ENCODE measurements at regions not wholly inside any gene's neighbourhood (a gene's known extent, or its start where the extent isn't known, plus 50 kb on each side); places are given as distances from the start of the nearest gene placed in this dataset.

DNA sequence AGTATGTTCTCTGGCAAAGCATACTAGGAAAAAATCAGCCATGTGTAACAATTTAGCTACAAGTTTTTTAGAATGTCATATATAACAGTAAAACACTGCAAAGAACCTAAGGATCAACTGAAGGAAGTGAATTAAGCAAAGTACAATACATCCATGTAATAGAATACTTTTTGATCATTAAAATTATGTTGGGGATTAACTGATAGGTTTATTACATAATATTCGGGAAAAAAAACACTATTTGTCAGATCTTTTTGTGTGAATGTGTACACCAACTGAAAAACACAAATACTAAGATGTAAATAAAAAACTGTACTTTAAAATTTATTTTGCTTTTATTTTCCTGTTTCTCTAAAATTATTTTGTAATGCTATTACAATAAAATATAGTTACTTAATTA is 185.5 kb upstream of the DYNLRB2 start:
- H4K20me1 ChIP-seq (replicated peaks; ENCODE audit: control insufficient read depth, extremely low read depth, insufficient read depth, low read length): no peaks in the 10 kb centered on the region
- no peak overlapping the region for H3K4me2 ChIP-seq (ENCODE audit: insufficient read depth, low read length)
- DNase-seq (ENCODE audit: low read depth, low spot score) (no peak), FAIRE-seq (no peak)
- H3K27ac ChIP-seq (ENCODE audit: insufficient read depth, low read depth, low read length): no peak overlapping the region
- H3K27me3 ChIP-seq (ENCODE audit: control insufficient read depth in 2 of 2, insufficient read depth in 2 of 2, low read length in 2 of 2): no peaks in the 10 kb centered on the region
- no peak overlapping the region for H3K9ac ChIP-seq (replicated peaks; ENCODE audit: extremely low read depth, insufficient read depth, low read length)
- dilution Hi-C loops (cut with MboI; ENCODE audit: extremely low pct_ligation_motif_present, low sequenced_read_pairs): no loop called here
- H3K9me1 ChIP-seq (replicated peaks; ENCODE audit: control insufficient read depth, extremely low read depth, insufficient read depth, low read length): no peaks in the 10 kb centered on the region
- H2AFZ ChIP-seq (ENCODE audit: low read depth, low read length): no peak overlapping the region
- no peaks in the 10 kb centered on the region for H3K36me3 ChIP-seq (ENCODE audit: control insufficient read depth in 2 of 2, extremely low read depth in 1 of 2, insufficient read depth in 2 of 2, low read length in 2 of 2)
- BruUV-seq (replicated peaks): no TSS peak
- TF ChIP-seq CTCF (IDR thresholded peaks at IDR 0.05; ENCODE audit: extremely low read depth in 1 of 2, insufficient read depth in 1 of 2, low read depth in 1 of 2, low read length in 2 of 2) (no peak), POLR2A (IDR thresholded peaks at IDR 0.05; ENCODE audit: low read depth, low read length) (no peak), EZH2 (IDR thresholded peaks at IDR 0.05; ENCODE audit: borderline replicate concordance, low read depth, low read length, severe bottlenecking) (no peak), MAX (IDR thresholded peaks at IDR 0.05; ENCODE audit: insufficient read depth, insufficient read length) (no peak), POLR2AphosphoS5 (IDR thresholded peaks at IDR 0.05; ENCODE audit: insufficient read depth, low read depth, low read length) (no peak), FOS (IDR thresholded peaks at IDR 0.05; ENCODE audit: borderline replicate concordance, insufficient read depth, low read length) (no peak), MYC (IDR thresholded peaks at IDR 0.05; ENCODE audit: low read depth, low read length) (no peak), GATA2 (IDR thresholded peaks at IDR 0.05; ENCODE audit: insufficient read depth, insufficient read length, low read depth, low read length) (no peak), JUN (IDR thresholded peaks at IDR 0.05; ENCODE audit: borderline replicate concordance, insufficient read depth, insufficient read length, low read depth) (no peak)
- no peaks in the 10 kb centered on the region for H3K79me2 ChIP-seq (ENCODE audit: control insufficient read depth, insufficient read depth, low read length)
- intact Hi-C loops (cut with micrococcal nuclease): no loop called here
- H3K9me3 ChIP-seq (replicated peaks; ENCODE audit: control insufficient read depth, insufficient read depth, low read length): no peaks in the 10 kb centered on the region
- no peak overlapping the region for H3K4me3 ChIP-seq (replicated peaks in 1 of 3; ENCODE audit: insufficient read depth in 1 of 3, low read depth in 1 of 3, low read length in 3 of 3)
- POLR2A ChIA-PET: no interaction called here
- no peaks in the 10 kb centered on the region for H3K4me1 ChIP-seq (ENCODE audit: control insufficient read depth, extremely low read depth, insufficient read depth, low read length)
- CTCF ChIA-PET: interaction anchor here (0.6 to 0.8 kb wide), 3 partner anchors 10 to 15 kb away, joined by 3 to 4 read pairs (median 3); no protein-coding TSS in a partner anchor

Measured in endothelial cell of umbilical vein (primary cell).